Suprapubic skin (tissue), 4 donors: ENCODE measurements at regions not wholly inside any gene's neighbourhood (a gene's known extent, or its start where the extent isn't known, plus 50 kb on each side); places are given as distances from the start of the nearest gene placed in this dataset.

Experiments
- CTCF ChIP-seq, 2 donors: fragments of 200-600 bp in 1 of 2; fragments of 450-650 bp in 1 of 2; sonication (generic) in 1 of 2; IDR thresholded peaks; one replicate each; pipeline ENCODE4 v1.5.1; 2016 to 2019; ENCODE audit warnings: antibody characterized with exemption in 2 of 2, mild to moderate bottlenecking in 1 of 2, moderate library complexity in 1 of 2
- EP300 ChIP-seq: sonication (generic); formaldehyde crosslinking; IDR thresholded peaks from one replicate; pipeline ENCODE4 v1.6.1; 2017; ENCODE audit warnings: antibody characterized with exemption
- POLR2A ChIP-seq, 2 donors: fragments of 450-650 bp; IDR thresholded peaks; one replicate each; pipeline ENCODE4 v1.6.1; 2017; ENCODE audit warnings: antibody characterized with exemption in 2 of 2, mild to moderate bottlenecking in 2 of 2, moderate library complexity in 2 of 2
- POLR2AphosphoS5 ChIP-seq, 3 donors: sonication (generic); formaldehyde crosslinking; IDR thresholded peaks; one replicate each; pipeline ENCODE4 v1.6.1; 2017; ENCODE audit warnings: antibody characterized with exemption in 3 of 3

- no peak for TF ChIP-seq CTCF (IDR thresholded peaks at IDR 0.05)
- no peak for TF ChIP-seq EP300
- TF ChIP-seq POLR2AphosphoS5 (IDR thresholded peaks at IDR 0.05), result no peak
- no peak for TF ChIP-seq POLR2A (IDR thresholded peaks at IDR 0.05)
Measured at GRCh38 chr17:77685881-77686486, 272.5 kb upstream of the TNRC6C start.
